GM19455 (cell line): ENCODE measurements at regions not wholly inside any gene's neighbourhood (a gene's known extent, or its start where the extent isn't known, plus 50 kb on each side); places are given as distances from the start of the nearest gene placed in this dataset.
"Not testable (repeated sequence)": the region's sequence is repeated elsewhere in the genome, so short reads cannot be mapped to it uniquely, and the experiment has no call there.

Source experiments
- ATAC-seq: cut with Tn5 transposase; IDR thresholded peaks from one replicate; pipeline ENCODE4 v1.9.1; 2021; ENCODE audit not compliant: unreplicated experiment

DNA sequence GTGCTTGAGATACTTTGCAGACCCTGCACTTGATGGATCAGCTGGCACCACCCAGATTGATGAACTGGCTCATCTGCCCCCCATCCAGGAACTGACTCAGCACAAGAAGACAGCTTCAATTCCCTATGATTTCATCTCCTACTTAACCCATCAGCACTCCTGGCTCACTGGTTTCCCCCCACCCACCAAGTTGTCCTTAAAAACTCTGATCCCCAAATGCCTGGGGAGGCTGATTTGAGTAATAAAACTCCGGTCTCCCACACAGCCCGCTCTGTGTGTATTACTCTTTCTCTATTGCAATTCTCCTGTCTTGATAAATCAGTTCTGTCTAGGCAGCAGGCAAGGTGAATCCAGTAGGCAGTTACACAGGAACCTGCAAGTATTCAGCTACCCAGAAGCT lies 102.1 kb upstream of the TMTC4 start:
- ATAC-seq: not testable (repeated sequence)

DNA sequence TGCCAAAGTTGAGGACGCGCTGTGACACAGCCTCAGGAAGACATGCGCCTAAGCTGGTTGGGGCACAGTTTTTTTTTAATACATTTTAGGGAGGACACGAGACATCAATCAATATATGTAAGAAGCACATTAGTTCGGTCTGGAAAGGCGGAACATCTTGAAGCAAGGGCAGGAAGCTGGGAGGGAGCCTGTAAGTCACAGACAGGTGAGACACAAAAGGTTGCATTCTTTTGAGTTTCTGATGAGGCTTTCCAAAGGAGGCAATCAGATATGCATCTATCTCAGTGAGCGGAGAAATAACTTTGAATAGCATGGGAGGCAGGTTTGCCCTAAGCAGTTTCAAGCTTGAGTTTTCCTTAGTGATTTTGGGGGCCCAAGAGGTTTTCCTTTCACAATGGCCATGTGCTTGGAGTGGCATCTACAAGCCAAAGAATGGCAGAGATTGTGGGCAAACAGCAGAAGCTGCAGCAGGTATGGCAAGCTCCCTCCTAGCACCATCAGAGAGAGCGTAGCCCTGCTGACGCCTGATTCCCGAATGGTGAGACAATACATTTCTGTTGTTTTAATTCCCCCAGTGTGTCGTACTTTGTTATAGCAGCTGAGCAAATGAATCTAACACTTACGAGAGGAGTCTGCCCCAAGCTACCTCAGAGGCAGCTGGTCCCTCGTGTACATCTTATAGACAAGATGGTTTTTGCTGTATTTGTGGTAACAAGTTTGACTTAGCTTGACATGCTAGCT lies 99.5 kb upstream of the TMTC4 start:
- ATAC-seq: no peak

DNA sequence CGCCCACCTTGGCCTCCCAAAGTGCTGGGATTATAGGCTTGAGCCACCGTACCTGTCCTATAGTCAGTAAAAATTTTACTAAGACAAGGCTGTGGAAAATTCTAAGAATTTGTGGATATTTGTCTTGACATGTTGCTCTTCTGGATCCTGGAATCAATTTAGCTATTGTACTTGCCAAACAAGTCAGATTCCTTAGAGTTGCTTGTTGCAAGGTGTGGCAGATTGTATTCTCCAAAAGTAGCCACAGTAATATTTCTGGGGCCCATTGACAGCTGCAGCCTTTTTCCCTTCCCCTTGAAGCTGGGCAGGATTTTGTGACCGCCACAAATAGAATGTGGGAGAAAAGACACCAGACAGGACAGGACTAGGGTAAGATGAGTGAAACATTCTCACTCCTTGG lies 98.8 kb upstream of the TMTC4 start:
- ATAC-seq: no peak

DNA sequence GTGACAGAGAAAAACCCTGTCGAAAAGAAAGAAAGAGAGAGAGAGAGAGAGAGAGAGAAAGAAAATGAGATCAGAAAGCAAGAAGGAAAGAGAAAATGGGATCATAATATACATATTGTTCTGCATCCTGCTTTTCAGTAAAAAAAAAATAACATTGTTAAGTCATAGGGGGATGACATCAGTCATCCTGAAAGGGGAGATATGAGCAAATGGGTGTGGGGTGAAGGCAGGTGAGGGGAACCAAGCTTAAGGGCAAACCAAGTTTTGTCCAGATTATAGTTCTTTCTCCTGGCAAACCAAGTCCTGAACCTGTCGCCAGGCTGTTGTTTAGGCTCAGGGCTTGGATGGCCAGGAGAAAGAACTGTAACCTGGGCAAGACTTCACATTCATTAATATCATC lies 92.6 kb upstream of the TMTC4 start:
- no peak for ATAC-seq

- ATAC-seq: not testable (repeated sequence)
These were observed 92.0 kb upstream of the TMTC4 start for GRCh38 chr13:100766570-100766969.

DNA sequence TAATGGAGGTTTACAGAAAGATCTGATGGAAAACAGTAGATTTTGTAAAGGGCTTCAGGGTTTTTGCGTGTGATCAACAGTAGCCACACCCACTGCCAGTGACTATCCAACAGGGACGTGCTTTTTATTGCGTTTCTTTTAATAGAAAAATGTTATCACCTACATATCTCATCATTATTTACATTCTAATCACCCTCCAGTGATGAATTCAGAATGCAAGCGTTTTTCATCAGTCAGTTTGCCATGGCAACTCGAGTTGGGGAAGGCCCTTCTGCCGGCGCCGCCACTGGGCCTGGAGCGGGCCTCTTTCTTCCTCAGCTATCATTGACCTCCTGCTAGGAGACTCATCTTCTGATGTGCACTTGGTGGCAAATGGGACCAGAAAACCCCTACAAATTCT lies 90.3 kb upstream of the TMTC4 start:
- no peak for ATAC-seq

DNA sequence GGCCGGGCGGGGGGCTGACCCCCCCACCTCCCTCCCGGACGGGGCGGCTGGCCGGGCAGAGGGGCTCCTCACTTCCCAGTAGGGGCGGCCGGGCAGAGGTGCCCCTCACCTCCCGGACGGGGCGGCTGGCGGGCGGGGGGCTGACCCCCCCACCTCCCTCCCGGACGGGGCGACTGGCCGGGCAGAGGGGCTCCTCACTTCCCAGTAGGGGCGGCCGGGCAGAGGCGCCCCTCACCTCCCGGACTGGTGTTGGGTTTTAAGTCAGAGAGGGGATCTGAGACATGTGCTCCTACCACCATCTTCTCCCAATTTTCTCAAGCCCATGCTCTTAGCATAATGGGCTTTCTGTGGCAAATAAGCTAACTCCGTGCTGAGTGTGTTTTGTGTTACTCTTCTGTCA lies 87.5 kb upstream of the TMTC4 start:
- not testable (repeated sequence) for ATAC-seq

DNA sequence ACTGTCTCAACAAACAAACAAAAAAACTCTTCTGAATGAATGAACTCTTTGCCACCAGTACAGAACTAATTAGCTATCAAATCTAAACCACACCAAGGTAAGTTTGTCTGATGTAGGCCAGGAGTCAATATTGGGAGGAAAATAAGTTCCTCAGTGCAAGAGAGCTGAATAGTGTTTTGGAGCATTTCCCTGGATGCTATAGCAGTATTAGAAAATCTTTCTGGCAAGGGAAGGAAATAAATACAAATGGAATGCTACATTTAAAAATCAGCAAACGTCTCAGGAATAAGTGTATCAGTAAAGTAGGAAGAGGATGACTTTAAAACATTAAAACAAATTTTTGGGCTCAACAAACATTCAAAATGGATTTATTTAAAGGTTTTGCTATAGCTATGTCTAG lies 81.3 kb upstream of the TMTC4 start:
- ATAC-seq: no peak

DNA sequence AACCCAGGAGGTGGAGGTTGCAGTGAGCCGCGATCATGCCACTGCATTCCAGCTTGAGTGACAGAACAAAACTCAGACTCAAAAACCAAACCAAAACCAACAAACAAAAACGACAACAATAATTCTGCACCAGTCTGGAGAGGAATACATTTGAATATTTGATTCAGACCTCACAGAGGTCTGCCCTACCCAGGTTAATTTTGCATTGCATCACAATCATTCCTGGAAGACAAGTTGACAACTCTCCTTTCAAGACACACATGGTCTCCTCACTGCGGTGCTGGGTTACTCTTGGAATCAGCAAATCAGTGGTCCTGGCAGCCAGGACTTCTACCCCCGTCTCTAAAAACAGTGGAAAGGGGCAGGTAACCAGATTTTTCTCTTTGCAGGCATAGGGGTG lies 79.9 kb upstream of the TMTC4 start:
- no peak for ATAC-seq

- no peak for ATAC-seq
These were observed 78.8 kb upstream of the TMTC4 start for GRCh38 chr13:100753376-100753775.

DNA sequence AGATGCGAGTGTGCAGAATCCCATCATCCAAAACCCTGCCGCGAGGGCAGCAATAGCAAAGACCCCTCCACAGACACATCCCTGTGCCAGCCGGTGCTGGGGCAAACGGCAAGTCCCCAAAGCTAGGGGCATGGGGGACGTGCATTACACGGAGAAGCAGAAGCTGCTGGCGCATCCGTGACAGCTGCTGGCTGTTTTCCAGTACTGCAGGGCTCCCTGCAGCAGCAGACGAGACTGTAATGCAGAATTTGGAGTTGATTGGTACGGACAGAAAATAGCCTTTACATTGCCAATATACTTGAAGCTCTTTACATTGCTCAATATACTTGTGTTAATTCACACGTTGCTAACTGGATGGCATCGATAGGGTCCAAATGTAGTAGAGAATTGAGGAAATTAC lies 77.2 kb upstream of the TMTC4 start:
- ATAC-seq: no peak

- no peak for ATAC-seq
These were observed 72.5 kb upstream of the TMTC4 start for GRCh38 chr13:100746953-100747683.

DNA sequence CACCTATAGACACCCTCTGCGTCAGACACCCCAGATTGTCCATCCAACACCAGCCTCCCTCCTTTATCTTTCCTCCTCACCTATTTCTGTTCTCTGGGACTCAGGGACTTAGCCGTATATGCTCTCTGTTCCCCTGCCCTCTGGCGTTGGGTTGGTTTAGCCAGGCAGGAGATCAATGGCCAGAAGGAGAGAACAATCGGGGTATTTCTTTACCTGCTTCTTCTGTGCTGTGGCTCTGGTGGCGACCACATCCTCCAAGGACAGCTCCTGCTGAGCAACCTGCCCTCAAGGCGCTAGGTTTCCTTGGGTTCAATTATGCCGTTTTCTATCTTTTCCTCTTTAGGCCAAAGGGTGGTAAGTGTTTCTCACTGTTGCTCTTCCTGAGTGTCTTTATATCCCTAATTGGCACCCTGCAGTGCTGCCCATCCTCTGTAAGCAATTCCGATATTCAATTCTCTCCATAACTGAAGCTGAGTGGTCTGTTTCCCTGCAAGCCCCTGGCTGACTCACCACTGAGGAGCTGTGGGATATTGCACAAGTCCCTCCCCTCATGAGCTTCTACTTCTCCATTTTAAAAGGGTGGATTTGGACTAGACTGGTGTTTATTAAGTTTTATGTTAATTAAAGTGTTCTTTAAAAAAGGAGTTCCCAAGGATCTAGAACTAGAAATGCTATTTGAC lies 63.7 kb upstream of the TMTC4 start:
- no peak for ATAC-seq

DNA sequence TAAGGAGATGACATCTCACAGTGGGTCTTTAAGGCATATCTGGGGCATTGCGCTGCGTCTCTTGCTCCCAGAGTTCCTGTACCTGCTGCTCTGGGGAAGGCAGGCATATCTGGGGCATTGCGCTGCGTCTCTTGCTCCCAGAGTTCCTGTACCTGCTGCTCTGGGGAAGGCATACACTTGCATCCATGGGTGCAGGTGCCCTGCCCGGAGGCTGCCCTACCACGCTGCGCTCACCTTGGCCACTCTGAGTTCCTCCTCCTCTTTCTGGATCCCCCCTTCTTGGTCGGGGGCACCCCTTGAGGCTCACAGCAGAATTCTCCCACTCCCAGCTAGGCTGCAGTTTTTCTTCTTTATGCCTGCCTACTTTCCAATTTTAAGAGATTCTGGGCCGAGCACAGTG lies 60.9 kb upstream of the TMTC4 start:
- no peak for ATAC-seq

GRCh38 chr13:100734194-100734720 lies 59.7 kb upstream of the TMTC4 start:
- ATAC-seq: no peak

- no peak for ATAC-seq
These were observed 58.7 kb upstream of the TMTC4 start for GRCh38 chr13:100733261-100733660.

GRCh38 chr13:100728201-100728600 lies 53.6 kb upstream of the TMTC4 start:
- ATAC-seq: no peak

- ATAC-seq: no peak
These were observed 50.9 kb upstream of the TMTC4 start for GRCh38 chr13:100725472-100725871.

GRCh38 chr13:100724568-100724967 lies 50.0 kb upstream of the TMTC4 start:
- no peak for ATAC-seq
